GM06990 (cell line): ENCODE measurements at regions not wholly inside any gene's neighbourhood (a gene's known extent, or its start where the extent isn't known, plus 50 kb on each side); places are given as distances from the start of the nearest gene placed in this dataset.

ENCODE experiments used
- DNase-seq: peaks from one replicate; pipeline ENCODE4 v3.0.0-alpha.2; 2011; ENCODE audit not compliant: insufficient read length; ENCODE audit errors: extremely low read depth
- H3K27me3 ChIP-seq: replicated peaks from 2 replicates; pipeline ENCODE4 v1.6.0; 2011; ENCODE audit warnings: low read length; ENCODE audit not compliant: control insufficient read depth, insufficient read depth
- H3K36me3 ChIP-seq: 2 replicates; pipeline ENCODE4 v1.5.1; 2011; ENCODE audit warnings: low read length; ENCODE audit not compliant: control insufficient read depth, insufficient read depth
- H3K4me3 ChIP-seq: replicated peaks from 2 replicates; pipeline ENCODE4 v1.5.1; 2011; ENCODE audit warnings: low read depth, mild to moderate bottlenecking, control low read depth, low read length
- CTCF ChIP-seq: IDR thresholded peaks from 2 replicates; pipeline ENCODE4 v1.5.1; 2011; ENCODE audit warnings: low read length, control low read depth, mild to moderate bottlenecking, inconsistent platforms; ENCODE audit not compliant: insufficient read depth, poor library complexity, severe bottlenecking

- H3K27me3 ChIP-seq: no peaks in the 10 kb centered on the region
- no peaks in the 10 kb centered on the region for H3K36me3 ChIP-seq
- no peak for DNase-seq
- no peak for TF ChIP-seq CTCF
- no peak overlapping the region for H3K4me3 ChIP-seq
Measured at GRCh38 chr2:76120176-76120575, 409.5 kb upstream of the GCFC2 start.

- no peak for TF ChIP-seq CTCF
Measured at GRCh38 chr2:76089683-76090082, 379.0 kb upstream of the GCFC2 start.

GRCh38 chr2:76083248-76083647 lies 372.5 kb upstream of the GCFC2 start:
- TF ChIP-seq CTCF: no peak
- no peak overlapping the region for H3K4me3 ChIP-seq
- no peaks in the 10 kb centered on the region for H3K36me3 ChIP-seq
- H3K27me3 ChIP-seq: no peaks in the 10 kb centered on the region
- no peak for DNase-seq

More at GRCh38 chr2:76089683-76090082, 379.0 kb upstream of the GCFC2 start:
- Histone ChIP-seq H3K4me3 (no peak overlapping the region), H3K36me3 (no peaks in the 10 kb centered on the region), H3K27me3 (no peaks in the 10 kb centered on the region)
- no peak for DNase-seq

- Histone ChIP-seq H3K27me3 (no peaks in the 10 kb centered on the region), H3K36me3 (no peaks in the 10 kb centered on the region), H3K4me3 (no peak overlapping the region)
- TF ChIP-seq CTCF: no peak
- no peak for DNase-seq
Measured at GRCh38 chr2:76082509-76082908, 371.8 kb upstream of the GCFC2 start.

GRCh38 chr2:76080154-76080553 lies 369.4 kb upstream of the GCFC2 start:
- Histone ChIP-seq H3K4me3 (no peak overlapping the region), H3K36me3 (no peaks in the 10 kb centered on the region), H3K27me3 (no peaks in the 10 kb centered on the region)
- TF ChIP-seq CTCF: no peak
- no peak for DNase-seq

DNA sequence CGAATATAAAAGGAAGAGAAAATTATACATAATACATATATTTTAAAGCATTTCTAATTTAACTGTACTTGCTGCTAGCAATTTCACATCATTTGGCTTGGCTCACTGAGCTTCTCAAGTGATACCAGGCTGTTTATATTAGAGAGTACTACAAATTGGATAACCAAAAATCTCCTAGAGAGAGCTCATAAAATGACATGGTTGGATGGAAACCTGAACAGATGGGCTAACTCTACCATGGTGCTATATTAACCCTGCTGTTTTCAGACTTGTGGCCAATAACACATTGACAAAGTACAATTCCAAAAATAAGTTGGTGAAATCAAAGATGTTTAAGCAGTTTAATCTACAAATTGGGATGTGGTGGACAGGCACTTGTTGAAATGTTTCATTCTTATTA lies 364.4 kb upstream of the GCFC2 start:
- no peak for DNase-seq
- no peak for TF ChIP-seq CTCF
- H3K27me3 ChIP-seq: no peaks in the 10 kb centered on the region
- H3K36me3 ChIP-seq: no peaks in the 10 kb centered on the region
- H3K4me3 ChIP-seq: no peak overlapping the region
